Activated CD4-positive, alpha-beta T cell treated with anti-CD3 and anti-CD28 coated beads, Interleukin-2, amount 50 U/mL, for 4 hours (primary cell): ENCODE measurements at regions not wholly inside any gene's neighbourhood (a gene's known extent, or its start where the extent isn't known, plus 50 kb on each side); places are given as distances from the start of the nearest gene placed in this dataset.

Experiments used
- DNase-seq, 2 experiments: peaks; one replicate each; pipeline ENCODE4 v3.0.0-alpha.2; 2020

GRCh38 chr5:159826351-159827214, 89.7 kb upstream of the ADRA1B start:
- DNase-seq: no peak

GRCh38 chr5:159827861-159828260, 88.4 kb upstream of the ADRA1B start:
- DNase-seq: no peak

- DNase-seq: no peak
These were observed 84.2 kb upstream of the ADRA1B start for GRCh38 chr5:159832073-159832472.

- DNase-seq: no peak
These were observed 83.2 kb upstream of the ADRA1B start for GRCh38 chr5:159833088-159833487.

GRCh38 chr5:159833846-159834245, 82.4 kb upstream of the ADRA1B start:
- no peak for DNase-seq

- no peak for DNase-seq
These were observed 80.7 kb upstream of the ADRA1B start for GRCh38 chr5:159835548-159835947.

GRCh38 chr5:159836691-159837090, 79.6 kb upstream of the ADRA1B start:
- no peak for DNase-seq

- no peak for DNase-seq
These were observed 78.4 kb upstream of the ADRA1B start for GRCh38 chr5:159837860-159838259.

- DNase-seq: no peak
These were observed 77.6 kb upstream of the ADRA1B start for GRCh38 chr5:159838551-159839222.

GRCh38 chr5:159844267-159845121, 71.8 kb upstream of the ADRA1B start:
- no peak for DNase-seq

GRCh38 chr5:159849437-159850083, 66.7 kb upstream of the ADRA1B start:
- no peak for DNase-seq

GRCh38 chr5:159850160-159850559, 66.1 kb upstream of the ADRA1B start:
- DNase-seq: no peak

- DNase-seq: no peak
These were observed 65.2 kb upstream of the ADRA1B start for GRCh38 chr5:159851053-159851452.

GRCh38 chr5:159854916-159855315, 61.4 kb upstream of the ADRA1B start:
- DNase-seq: no peak

- no peak for DNase-seq
These were observed 60.6 kb upstream of the ADRA1B start for GRCh38 chr5:159855476-159856191.

- no peak for DNase-seq
These were observed 57.4 kb upstream of the ADRA1B start for GRCh38 chr5:159858871-159859270.

- no peak for DNase-seq
These were observed 55.2 kb upstream of the ADRA1B start for GRCh38 chr5:159861086-159861485.

- no peak for DNase-seq
These were observed 51.2 kb upstream of the ADRA1B start for GRCh38 chr5:159864885-159865691.

- DNase-seq: no peak
These were observed 50.2 kb upstream of the ADRA1B start for GRCh38 chr5:159866093-159866492.
